Spleen (tissue), 11 donors: ENCODE measurements at regions not wholly inside any gene's neighbourhood (a gene's known extent, or its start where the extent isn't known, plus 50 kb on each side); places are given as distances from the start of the nearest gene placed in this dataset.

ENCODE experiments used
- DNase-seq: peaks from one replicate; pipeline ENCODE4 v3.0.0-alpha.2; 2020
- H3K27ac ChIP-seq, 8 donors: fragments of 200-600 bp; sonication (generic) in 7 of 8; 1 replicate in 4 of 8; 2 replicates in 4 of 8; pipeline versions ENCODE4 v1.5.0 to v1.8.0; 2016 to 2021; ENCODE audit warnings: inconsistent platforms in 4 of 8, mild to moderate bottlenecking in 4 of 8, moderate library complexity in 1 of 8
- H3K27me3 ChIP-seq, 7 donors: fragments of 200-600 bp; sonication (generic) in 6 of 7; replicated peaks in 1 of 7; 1 replicate in 4 of 7; 2 replicates in 3 of 7; pipeline versions ENCODE4 v1.5.0 to v1.8.0; 2016 to 2021; ENCODE audit warnings: inconsistent platforms in 3 of 7, mild to moderate bottlenecking in 1 of 7
- H3K36me3 ChIP-seq, 6 donors: fragments of 200-600 bp; sonication (generic) in 5 of 6; 1 replicate in 4 of 6; 2 replicates in 2 of 6; pipeline versions ENCODE4 v1.5.0 to v1.8.0; 2016 to 2021; ENCODE audit warnings: inconsistent platforms in 2 of 6
- H3K4me1 ChIP-seq, 6 donors: fragments of 200-600 bp; sonication (generic) in 5 of 6; 1 replicate in 3 of 6; 2 replicates in 3 of 6; pipeline versions ENCODE4 v1.5.0 to v1.8.0; 2016 to 2021; ENCODE audit warnings: inconsistent platforms in 3 of 6
- H3K4me3 ChIP-seq, 8 donors: fragments of 200-600 bp; sonication (generic) in 7 of 8; 1 replicate in 4 of 8; 2 replicates in 4 of 8; pipeline versions ENCODE4 v1.5.0 to v1.8.0; 2016 to 2021; ENCODE audit warnings: inconsistent platforms in 4 of 8, mild to moderate bottlenecking in 4 of 8, moderate library complexity in 2 of 8
- H3K9me3 ChIP-seq, 8 donors: fragments of 200-600 bp; sonication (generic) in 7 of 8; 1 replicate in 4 of 8; 2 replicates in 4 of 8; pipeline versions ENCODE4 v1.5.0 to v1.8.0; 2016 to 2021; ENCODE audit warnings: inconsistent platforms in 4 of 8
- CTCF ChIP-seq, 11 experiments: fragments of 200-600 bp in 7 of 11; fragments of 450-650 bp in 4 of 11; sonication (generic) in 4 of 11; IDR thresholded peaks in 8 of 11; conservative IDR thresholded peaks in 3 of 11; 1 replicate in 7 of 11; 2 replicates in 4 of 11; pipeline versions ENCODE4 v1.4.0 to v1.8.0; 2016 to 2021; ENCODE audit warnings: antibody characterized with exemption in 11 of 11, inconsistent platforms in 4 of 11, mild to moderate bottlenecking in 1 of 11
- POLR2A ChIP-seq, 3 donors: fragments of 450-650 bp; IDR thresholded peaks; one replicate each; pipeline ENCODE4 v1.5.1; 2017; ENCODE audit warnings: antibody characterized with exemption in 3 of 3, mild to moderate bottlenecking in 1 of 3
- POLR2AphosphoS5 ChIP-seq, 3 donors: sonication (generic); formaldehyde crosslinking; IDR thresholded peaks; one replicate each; pipeline ENCODE4 v1.5.1; 2017; ENCODE audit warnings: antibody characterized with exemption in 3 of 3
- WGBS, 5 donors: extraction: QIAGEN DNeasy Blood & Tissue Kit in 3 of 5; methylation state at CpG; one replicate each; pipeline versions ENCODE4 v1.1.5 to v1.1.7; 2013 to 2018; 5-methylcytosine and 5-hydroxymethylcytosine counted together
- intact Hi-C: fragments of 100-400 bp; cut with DNase I; formaldehyde crosslinking; loops from one replicate; pipeline ENCODE4 v1.15.0; 2023; ENCODE audit warnings: low total_unique reads
- donor health status: healthy with polysubstance abuse.
- donor health status: DM: no; HTN: no; CAD: no; lungs with moderate emphysema.
- donor health status: DM: no; HTN: no; CAD: no.
- donor health status: Bipolar disorder and iron deficiency.
- donor health status: healthy.
- donor health status: DM: no; HTN: no; CAD: no.
- donor health status: DM: yes; HTN: yes; CAD: no.

DNA sequence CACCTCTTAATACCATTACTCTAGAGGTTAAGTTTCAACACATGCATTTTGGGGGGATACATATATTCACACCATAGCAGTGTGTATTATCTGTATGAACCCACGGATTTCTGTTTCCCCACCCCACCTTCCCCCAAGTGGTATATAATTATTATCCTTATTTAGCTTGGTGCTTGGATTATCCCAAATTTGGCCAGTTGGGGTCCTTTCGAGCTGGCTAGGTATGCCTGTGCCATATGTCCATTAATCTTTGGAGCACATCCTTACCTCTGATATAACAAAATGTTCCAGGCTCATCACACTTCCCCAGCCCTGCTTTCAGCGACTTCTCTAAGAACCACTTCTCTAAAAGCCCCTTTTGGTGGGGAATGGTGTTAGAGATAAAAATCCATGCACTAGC lies 118.7 kb upstream of the MLIP start:
- DNase-seq = no peak
- intact Hi-C loops = no loop called here
- no peaks in the 10 kb centered on the region for H3K36me3 ChIP-seq
- no peak overlapping the region for H3K27ac ChIP-seq
- H3K4me3 ChIP-seq = no peak overlapping the region
- H3K4me1 ChIP-seq = no peaks in the 10 kb centered on the region
- no peaks in the 10 kb centered on the region for H3K9me3 ChIP-seq
- no peak for TF ChIP-seq POLR2AphosphoS5 (IDR thresholded peaks at IDR 0.05)
- TF ChIP-seq POLR2A (IDR thresholded peaks at IDR 0.05) = no peak
- no peak for TF ChIP-seq CTCF (IDR thresholded peaks at IDR 0.05 in 8 of 11, conservative IDR thresholded peaks at IDR 0.05 in 3 of 11)
- H3K27me3 ChIP-seq = no peaks in the 10 kb centered on the region
- 75 to 85% (median 81%) methylated on average over 3 of the region's 3 CpGs for WGBS, 5 donors

DNA sequence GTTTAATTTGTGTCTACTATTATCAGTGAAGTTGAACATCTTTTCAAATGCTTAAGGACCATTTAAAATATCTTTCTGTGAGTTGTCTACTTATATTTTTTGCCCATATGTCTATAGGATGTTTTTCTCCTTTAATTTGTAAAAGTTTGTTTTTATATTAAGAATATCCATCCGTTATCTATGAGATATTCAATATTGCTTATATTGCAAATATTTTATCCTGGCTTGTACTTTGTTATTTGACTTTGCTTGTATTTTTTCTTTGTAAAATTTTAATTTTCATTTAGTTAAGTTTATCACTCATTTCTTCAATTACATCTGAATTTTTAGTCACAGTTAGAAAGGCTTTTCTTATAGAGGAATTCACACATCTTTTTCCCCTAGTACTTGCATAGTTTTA lies 117.0 kb upstream of the MLIP start:
- intact Hi-C loops = no loop called here
- Histone ChIP-seq H3K36me3 (no peaks in the 10 kb centered on the region), H3K4me3 (no peak overlapping the region), H3K9me3 (no peaks in the 10 kb centered on the region), H3K27ac (no peak overlapping the region), H3K4me1 (no peaks in the 10 kb centered on the region), H3K27me3 (no peaks in the 10 kb centered on the region)
- DNase-seq = no peak
- WGBS, 5 donors = 81 to 90% (median 90%) methylated on average over 1 of the region's 1 CpG
- TF ChIP-seq POLR2AphosphoS5 (IDR thresholded peaks at IDR 0.05) (no peak), CTCF (IDR thresholded peaks at IDR 0.05 in 8 of 11, conservative IDR thresholded peaks at IDR 0.05 in 3 of 11) (no peak), POLR2A (IDR thresholded peaks at IDR 0.05) (no peak)

- Histone ChIP-seq H3K27me3 (no peaks in the 10 kb centered on the region), H3K27ac (no peak overlapping the region), H3K4me1 (no peaks in the 10 kb centered on the region), H3K4me3 (no peak overlapping the region), H3K36me3 (no peaks in the 10 kb centered on the region), H3K9me3 (no peaks in the 10 kb centered on the region)
- TF ChIP-seq POLR2A (IDR thresholded peaks at IDR 0.05) (no peak), CTCF (IDR thresholded peaks at IDR 0.05 in 8 of 11, conservative IDR thresholded peaks at IDR 0.05 in 3 of 11) (no peak), POLR2AphosphoS5 (IDR thresholded peaks at IDR 0.05) (no peak)
- DNase-seq = no peak
- WGBS, 5 donors = 83 to 91% (median 86%) methylated on average over 4 of the region's 4 CpGs
- intact Hi-C loops = no loop called here
These were observed 115.3 kb upstream of the MLIP start for GRCh38 chr6:53995935-53996334.

GRCh38 chr6:53998303-53998702 lies 112.9 kb upstream of the MLIP start:
- Histone ChIP-seq H3K27ac (no peak overlapping the region), H3K9me3 (no peaks in the 10 kb centered on the region), H3K27me3 (no peaks in the 10 kb centered on the region), H3K4me1 (no peaks in the 10 kb centered on the region), H3K36me3 (no peaks in the 10 kb centered on the region), H3K4me3 (no peak overlapping the region)
- no peak for TF ChIP-seq CTCF (IDR thresholded peaks at IDR 0.05 in 8 of 11, conservative IDR thresholded peaks at IDR 0.05 in 3 of 11)
- DNase-seq = no peak
- intact Hi-C loops = no loop called here
- 49 to 59% (median 55%) methylated on average over 2 of the region's 2 CpGs for WGBS, 5 donors
